NK-92 treated with Interleukin-12 subunit alpha and Interleukin-12 subunit beta, amount 100 ng/mL, for 24 hours (cell line): ENCODE measurements at regions not wholly inside any gene's neighbourhood (a gene's known extent, or its start where the extent isn't known, plus 50 kb on each side); places are given as distances from the start of the nearest gene placed in this dataset.

Source experiments
- DNase-seq: peaks from one replicate; lab custom pipeline; 2025; lab: John Stamatoyannopoulos, UW

DNA sequence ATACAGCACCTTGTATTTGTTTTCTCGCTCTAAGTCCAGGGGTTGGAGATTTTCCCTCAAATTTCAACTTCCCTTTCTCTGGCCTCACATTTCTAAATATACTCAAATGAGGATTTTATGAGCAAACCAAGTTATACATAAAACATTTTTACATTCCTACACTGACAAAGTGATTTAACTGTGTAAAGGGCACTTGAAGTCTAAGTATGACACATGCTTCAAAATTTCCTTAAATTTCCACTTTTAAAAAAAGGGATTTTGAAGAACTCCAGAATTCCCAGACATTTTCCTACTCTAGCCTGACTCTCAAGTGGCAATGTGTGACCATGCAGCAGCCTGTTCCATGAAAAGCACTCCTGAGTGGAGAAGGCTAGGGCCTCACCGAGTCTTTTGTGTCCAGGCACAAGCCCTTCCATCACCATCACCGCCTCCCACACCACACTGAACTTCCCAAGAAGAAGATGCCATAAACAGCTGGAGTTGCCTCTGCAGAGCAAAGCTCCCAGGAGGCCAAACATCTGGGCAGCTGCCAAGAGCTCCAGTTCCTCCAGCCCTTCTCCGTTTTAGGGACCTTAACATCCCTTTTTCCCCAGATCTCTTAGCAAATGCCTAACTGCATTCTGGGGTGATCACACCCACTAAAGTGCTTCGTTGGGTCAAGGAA, 68.9 kb downstream of the NCR2 start:
- no peak for DNase-seq

DNA sequence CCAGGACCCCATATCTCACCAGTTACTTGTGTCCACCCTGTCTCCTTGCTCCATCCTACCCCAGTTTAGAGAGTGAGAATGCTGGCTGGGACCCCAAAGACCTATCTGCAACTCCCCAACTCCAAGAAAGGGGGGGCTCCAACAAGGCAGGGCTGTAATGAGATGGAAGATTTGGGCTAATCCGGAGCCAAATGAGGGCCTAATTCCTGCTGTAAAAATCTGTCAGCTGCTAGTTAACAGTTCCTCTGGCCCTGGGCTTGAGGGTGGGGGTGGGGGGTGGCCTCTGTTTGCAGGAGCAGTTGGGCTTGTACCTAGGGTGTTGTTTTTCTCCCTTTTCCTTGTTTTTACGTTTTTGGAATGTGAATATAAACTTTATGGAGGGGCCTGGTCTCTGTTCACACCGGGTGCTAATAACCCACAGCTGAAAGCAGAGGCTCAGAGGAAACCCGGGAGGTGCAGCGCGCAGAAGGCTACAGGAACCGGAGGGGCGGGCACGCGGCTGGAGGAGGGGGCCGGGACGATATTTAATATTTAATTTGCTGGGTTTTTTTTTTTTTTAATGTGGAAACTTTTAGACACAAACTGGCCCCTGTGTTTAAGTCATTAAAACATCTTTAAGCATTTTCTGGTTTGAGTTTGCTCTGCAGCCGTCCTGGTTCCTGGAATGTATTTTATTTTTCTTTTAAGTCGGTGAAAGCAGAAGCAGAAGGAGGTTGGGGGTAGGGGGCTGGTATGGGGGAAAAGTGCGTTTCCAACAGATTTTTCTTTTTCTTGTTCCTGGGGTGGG, 70.7 kb downstream of the NCR2 start:
- DNase-seq = no peak

DNA sequence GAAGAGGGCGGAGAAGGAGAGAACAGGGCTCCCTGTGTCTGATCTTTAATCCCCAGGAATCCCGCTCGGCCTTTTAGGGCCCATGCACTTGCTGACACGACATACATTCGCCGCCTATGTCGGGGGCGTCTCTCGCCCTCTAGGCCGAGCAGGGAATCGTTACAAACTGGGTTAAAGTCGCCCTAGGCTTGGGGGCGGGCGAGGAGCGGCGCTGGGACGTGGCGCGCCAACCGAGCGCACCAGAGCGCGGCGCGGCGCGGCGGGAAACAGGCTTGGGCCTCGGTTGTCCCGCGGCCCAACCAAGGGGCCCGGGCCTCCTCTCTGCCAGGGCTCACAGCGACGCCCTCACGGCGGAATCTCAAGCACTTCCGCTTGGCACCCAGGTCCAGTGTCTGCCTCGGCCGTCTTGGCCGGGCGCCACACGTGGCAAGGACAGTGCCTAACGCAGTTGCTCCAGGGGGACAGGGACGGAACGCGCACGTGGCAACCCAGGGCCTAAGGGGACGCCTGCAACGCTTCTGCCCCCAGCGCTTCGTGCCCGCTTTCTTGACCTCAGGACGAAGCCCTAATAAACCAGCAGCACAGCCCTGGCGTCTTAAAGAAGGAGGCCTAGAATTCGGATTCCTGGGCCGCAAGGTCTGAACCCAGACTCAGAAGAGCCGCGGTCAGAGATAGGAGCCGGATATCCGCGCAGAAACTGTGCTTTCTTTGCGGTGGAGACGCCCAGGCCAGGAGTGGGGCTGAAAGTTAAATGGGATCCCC, 71.5 kb downstream of the NCR2 start:
- no peak for DNase-seq

DNA sequence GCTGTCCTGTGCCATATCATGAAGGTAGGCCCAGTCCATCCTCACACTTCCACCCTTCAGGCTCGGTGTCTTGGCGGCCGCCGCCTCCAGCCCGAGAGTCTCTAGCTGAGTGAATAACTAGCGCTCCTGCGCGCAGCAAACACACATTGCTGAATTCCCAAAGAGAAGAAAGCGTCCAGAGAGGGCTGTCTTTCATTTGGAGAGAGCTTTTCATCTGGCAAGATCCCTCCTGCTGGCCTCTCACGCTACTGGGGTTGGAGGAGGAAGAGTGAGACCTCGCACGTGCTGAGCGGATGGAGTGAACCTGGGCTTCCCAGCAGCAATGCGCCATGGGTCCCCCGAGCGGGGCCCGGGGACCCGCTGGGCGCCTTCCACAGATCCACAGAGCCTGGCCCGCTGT, 73.2 kb downstream of the NCR2 start:
- DNase-seq = no peak

DNA sequence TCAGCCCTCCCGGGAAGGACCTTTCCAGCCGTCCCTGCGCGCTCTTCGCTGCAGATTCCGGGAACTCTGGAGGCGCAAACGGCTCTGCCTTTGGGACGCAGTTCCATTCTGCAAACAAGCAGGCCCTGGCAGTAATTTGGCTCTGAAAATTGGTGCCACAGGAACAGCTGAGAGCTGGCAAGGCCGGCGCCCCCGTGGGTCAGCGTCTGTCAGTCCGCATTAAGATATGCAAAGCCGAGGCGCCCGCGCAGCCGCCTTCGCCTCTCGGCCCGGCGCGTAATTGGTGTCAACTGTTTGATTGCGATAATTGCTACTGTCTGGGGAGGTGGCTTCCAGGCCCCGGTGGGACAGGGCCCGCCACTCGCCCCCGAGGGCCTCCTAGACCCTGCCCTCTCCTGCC, 73.6 kb downstream of the NCR2 start:
- no peak for DNase-seq

DNA sequence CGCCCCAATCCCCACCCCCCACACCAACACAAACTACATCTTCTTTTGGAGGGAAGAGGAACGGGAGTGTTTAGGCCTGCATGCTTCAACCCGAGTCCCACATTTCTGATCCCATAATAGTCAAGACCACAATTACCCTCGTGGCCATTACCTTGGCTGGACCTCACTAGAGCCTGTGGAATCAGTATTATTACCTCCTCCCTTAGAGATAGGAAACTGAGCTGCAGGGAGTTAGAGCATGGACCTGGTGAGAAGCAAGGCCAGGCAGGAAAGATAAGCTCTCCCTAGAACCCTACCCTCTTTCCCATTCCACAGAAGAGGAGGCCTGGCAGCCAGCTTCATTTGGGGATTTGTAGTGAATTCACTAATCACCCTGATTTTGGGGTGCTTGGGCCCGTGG, 74.1 kb downstream of the NCR2 start:
- DNase-seq = no peak

DNA sequence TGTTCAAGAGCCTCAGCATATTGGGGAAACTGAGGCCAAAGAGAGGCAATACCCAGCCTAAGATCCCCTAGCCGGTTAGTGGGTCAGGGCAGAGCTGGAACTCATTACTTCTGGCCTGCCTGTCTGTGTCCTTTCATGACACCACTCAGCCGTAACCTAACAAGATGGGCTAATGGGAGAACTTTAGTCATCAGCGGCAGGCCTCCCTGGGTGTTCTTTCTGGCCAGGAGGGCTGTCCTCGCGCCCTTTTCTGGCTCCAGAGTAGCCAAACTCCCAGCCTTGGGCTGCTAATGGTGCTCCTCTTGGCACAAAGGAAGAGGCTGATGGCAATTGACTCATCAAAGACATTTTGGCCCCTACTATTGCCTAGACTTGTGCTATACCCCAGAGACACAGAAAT, 76.6 kb downstream of the NCR2 start:
- no peak for DNase-seq

DNA sequence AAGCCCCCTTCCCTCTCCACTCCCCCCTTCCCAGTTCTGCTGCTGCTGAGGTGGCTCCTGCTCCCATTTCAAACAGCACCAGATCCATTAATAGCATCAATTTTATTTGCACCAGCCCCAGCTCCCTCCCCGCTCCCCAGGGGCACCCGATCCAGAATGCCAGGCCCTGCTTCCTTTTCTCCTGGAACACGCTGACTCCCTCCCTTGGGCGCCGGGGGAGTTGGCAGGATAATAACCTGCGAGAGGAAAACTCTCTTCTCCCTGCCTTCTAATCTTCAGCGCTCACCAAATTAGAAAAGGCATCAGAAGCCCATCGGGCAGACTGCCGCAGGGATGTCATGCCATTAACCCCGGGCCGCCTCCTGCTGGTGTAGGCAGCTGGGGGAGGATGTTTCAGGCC, 77.8 kb downstream of the NCR2 start:
- DNase-seq = no peak

DNA sequence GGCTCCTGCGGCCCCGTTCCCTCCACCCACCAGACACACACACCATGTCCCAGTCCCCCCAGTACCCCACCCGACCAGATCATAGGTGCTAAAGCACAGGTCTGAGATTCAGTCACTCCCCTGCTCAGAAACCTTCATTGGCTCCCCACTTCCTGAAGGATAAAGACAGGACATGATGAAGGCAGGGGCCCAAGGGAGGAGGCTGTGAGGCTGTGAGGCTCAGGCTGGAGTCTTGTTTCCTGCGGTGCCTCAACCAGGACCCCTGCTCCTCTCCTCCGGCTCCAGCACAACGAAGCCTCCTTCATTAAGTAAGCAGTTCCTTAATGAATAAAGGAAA, 81.1 kb downstream of the NCR2 start:
- no peak for DNase-seq

DNA sequence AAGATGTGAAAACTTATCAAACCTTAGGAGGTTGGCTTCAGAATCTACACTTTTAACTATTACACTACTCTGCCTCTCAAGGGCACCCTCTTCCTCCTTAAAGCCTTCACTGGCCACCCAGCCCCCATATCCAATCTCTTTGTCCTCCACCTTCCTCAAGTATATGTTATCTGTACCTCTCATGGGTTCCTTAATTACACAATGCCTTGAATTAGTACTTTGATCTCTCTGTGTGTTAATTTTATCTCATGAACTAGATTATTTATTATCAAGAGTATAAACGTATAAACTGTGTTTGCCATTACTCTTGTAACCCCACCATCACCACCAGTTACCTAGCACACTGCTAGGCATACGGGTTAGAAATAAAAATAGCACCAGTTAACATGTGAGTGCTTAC, 83.3 kb downstream of the NCR2 start:
- DNase-seq = no peak

DNA sequence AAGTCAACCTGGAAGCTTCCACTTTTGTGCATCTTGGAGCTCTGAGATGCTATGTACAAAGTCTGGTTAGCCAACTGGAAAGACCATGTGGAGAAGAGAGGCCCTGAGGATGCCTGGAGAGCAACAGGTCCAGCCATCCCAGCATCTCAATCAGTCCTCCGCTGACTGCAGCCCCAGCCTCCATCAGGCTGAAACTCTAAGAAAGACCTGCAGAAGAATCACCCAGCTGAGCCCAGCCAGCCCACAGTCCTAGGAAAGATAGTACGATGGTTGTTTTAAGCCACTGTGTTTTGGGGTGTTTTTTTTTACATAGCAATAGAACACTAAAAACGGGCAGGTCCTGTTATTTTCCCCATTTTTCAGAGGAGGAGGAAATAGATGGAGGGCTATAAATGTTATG, 84.0 kb downstream of the NCR2 start:
- no peak for DNase-seq

DNA sequence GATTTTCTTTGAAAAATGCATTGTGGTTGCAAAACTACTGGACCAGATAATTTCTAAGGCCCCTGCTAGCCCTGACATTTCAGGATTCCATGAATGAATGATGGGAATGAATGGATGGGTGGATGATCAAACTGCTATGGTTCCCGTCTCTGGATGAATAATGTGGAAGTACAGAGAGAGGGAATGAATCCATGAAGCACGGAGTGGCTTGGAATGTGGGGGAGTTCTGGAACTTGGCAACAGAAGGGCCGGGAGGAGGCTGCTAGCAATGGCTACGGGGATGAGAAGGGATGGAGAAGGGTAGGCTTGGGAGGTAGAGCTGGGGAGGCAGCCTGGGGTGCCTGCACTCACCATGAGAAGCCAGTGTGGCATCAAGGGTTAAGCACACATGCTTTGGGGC, 84.8 kb downstream of the NCR2 start:
- DNase-seq = no peak

DNA sequence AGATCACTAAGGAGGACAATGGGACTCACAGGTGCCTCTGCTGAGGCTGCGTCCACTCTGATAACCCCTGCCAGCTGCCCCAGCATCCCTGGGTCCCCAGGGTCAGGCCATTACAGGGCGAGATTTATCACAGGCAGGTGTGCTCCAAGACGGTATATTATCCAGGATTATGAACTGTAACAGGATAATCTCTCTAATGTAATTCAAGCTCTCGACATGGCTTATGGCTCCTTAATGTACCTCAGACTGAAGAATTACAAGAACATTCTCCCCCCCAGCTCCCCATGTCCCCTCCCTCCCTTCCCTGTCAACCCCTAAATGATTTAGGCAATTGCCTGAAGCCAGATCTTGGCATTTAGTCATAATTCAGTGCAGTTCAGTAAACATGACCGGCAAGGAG, 86.8 kb downstream of the NCR2 start:
- no peak for DNase-seq

DNA sequence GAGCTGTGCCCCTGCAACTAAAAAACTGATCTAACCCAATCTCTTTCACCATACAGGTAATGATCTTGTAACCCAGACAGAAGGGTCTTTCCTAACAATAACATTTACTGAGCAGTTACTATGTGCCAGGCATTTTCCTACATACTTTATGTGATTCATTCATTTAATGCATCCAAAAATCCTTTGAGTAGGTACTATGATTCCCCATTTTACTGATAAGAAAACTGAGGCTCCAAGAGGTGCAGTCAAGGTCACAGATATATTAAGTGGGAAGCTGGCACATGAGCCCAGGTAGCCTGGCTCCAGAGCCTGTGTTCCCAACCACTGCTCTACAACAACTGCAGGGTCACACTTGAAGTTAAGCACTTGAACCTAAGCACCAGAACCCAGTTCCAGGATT, 87.6 kb downstream of the NCR2 start:
- no peak for DNase-seq

DNA sequence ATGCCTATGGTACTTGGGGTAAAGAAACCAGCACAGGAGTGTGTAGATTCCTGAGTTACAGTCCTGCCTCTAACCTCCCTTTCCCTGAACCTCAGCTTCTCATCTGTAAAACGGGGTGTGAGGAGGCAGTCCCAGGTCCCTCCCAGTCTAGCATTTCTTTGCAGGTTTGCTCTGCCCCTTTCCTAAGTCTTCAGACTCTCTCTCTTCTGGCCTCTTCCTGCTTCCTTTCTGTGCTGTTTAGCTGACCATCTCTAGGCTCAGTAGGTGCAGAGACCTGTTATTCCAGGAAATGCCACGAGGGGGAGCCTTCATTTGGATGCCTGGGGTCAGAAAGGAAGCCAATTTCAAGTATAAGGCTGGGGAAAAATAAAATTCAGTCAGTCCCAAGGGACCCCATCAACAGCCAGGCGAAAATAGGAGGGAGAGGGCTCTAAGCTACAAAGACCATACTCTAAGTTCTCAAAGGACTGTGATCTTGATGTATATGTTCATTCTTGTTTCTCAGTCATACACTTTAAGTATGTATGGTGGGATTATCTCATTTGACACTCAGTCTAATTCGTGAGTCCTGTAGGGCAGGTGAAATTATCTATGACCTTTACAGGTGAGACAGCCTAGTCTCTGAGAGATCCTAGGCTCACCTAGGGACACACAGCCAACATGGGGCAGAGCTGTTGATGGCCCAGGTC, 89.1 kb downstream of the NCR2 start:
- peak; percentile 56 for DNase-seq

DNA sequence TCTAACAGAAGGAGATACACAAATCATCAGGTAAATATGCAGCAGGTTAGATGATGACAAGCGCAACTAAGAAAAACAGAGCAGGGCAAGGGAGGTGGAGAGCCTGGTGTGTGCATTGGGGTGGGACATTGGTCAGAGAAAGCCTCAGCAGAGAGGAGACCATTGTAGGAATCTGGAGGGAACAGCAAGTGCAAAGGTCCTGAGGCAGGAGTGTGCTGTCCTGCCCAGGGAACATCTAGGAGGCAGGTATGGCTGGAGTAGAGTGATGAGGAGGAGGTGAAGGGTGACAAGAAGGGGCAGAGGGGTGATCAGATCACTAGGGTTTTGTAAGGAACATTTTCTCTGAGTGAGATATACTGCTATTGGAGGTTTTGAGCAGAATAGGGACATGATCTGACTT, 90.1 kb downstream of the NCR2 start:
- DNase-seq = no peak

DNA sequence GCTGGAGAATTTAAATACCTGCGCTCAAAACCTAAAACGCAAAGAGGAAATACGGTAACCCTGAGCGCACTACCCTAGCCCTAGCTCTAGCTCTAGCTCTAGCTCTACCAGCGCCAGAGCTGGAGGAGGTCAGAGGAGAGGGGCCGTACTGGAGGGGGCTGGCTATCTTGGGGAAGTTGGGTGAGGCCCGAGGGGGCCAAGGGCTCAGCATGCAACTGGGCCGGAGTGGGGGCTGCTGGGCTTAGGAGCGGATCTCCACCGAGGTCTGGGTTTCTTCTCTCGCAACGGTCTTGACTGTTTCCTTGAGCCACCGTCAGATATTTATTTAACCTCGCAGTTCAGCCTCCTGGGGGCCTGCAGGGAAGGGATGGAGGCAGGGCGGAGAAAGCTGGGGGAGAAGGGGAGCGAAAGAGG, 91.0 kb downstream of the NCR2 start:
- no peak for DNase-seq

DNA sequence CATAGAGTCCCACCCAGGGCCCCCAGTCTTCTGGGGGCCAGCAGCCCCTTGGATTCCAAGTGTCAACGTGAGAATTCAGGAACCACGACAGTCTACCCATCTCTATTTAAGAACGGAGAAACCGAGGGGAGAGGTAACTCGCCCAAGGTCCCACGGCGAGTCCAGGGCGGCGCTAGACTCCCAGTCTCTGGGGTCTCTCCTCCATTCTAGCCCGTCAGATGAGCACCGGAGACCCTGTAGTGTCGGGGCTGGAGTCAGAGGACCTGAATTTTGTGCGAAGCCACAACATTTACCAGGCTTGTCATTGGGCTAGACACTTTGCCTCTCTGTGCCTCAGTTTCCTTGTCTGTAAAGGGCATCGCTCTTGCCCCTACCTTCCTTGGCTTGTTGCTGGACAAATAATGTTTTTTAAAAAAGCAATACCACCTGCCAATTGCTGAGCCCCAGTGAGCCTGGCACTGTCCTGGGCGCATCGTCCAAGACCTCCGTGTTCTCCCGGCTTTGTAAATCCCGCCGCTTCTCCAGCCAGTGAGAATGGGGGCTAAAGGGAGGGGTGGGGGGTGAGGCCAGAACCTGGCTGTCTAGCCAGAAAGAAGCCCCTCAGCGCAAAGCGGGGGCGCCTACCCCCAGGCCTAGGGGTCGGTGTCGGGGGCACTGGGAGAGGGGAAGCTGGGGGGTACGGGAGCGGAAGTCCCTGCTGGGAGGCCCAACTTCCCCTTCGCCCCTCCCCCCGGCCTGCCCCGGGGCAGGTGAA, 91.7 kb downstream of the NCR2 start:
- DNase-seq = no peak

DNA sequence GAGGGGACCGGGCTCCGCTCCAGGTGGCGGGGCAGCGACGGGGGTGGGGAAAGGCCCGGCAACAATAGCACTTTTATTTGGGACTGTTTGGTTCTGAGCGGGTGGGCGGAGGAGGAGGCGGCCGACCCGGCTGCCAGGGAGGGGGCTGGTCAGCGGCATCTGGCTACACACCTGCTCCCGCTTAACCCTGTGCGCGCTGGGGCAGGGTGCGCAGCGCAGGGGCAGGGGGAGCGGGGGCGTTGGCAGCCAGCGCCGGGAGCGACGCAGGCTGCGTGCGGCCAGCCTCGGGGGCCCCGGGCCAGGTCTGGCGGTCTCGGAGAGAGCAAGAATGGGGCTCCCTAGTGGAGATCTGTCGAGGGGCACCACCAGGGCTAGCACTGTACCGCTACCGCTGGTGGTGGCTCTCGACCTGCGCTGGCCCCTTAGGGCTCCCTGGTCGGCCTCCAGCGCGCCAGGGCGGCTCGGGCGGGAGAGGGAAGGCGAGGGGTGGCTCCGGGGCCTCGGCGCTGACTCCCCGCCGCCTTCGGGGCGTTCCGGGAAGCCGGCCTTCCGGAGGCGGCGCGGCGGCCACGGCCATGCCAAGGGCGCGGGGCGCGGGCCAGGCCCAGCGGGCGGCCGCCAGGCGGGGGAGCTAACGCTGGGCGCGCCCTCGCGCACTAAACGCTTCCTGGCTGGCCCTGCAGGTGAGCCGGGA, 92.4 kb downstream of the NCR2 start:
- no peak for DNase-seq

DNA sequence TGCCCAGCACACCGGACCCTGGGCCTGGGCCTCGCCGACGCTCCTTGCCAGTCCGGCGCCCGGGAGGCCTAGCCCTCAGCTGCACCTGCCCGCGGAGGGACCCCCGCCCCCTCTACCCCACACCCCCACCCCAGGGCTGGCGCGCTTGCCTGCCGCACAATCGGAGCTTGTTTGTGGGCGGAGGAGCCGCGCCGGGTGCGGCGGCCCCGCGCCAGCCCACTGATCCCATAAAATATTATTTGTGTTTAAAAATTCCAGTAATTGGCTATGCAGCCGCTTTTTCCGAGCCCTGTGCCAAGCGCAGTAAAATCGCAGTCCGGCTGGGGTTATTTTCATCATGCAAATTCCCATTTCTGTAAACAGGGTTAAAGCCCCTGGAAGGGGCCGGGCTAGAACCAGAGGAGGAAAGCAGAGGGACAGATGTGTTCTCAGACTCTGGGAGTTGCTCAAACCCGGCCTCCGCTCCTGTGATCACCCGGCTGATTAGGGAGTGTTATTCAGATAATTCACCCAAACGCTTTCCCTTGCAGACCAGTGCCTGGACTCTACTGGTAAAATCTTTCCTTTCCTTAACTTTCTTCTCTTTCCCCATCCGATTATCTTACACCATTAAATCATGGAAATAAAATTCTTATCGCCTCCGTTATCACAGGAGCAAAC, 93.1 kb downstream of the NCR2 start:
- DNase-seq = no peak

DNA sequence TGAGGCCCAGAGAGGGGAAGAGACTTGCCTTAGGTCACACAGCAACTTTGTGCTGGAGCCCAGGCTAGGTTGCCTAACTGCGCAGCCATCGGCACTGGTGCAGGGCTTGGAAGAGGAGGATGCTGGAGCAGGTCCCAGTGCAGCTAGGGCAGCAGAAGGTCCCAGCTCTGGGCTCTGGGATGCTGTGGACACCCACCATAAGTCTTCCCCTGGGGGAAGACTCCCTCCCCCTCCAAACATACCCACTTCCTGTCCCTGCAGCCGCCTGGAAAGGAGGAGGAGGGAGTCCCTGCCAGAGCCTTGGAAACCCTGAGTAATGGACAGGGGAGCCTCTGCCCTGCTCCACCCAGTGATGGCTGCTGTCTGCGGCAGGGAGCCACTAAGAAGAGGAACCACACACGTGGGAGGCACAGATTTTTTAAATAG, 93.6 kb downstream of the NCR2 start:
- no peak for DNase-seq
